ENCODE measurements at regions not wholly inside any gene's neighbourhood (a gene's known extent, or its start where the extent isn't known, plus 50 kb on each side); places are given as distances from the start of the nearest gene placed in this dataset.

DNA sequence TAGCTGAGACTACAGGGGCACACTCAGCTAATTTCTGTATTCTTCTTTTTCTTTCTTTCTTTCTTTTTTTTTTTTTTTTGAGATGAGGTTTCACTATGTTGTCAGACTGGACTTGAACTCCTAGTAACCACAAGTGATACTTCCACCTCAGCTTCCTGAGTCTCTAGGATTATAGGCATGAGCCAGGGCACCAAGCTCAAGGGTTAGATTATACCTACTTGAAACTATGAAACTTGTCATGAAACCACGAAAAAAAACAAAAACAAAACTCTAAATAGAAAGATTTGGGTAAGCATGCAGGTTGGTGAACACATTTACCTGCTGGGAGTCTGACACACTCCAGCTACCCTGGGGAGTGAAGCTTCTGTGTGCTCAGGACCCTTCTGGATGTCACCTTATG lies 2250.4 kb downstream of the MRPL39 start:
- H3K36me3 Mint-ChIP-seq (ENCODE audit: low read depth), result peaks cover 36% of the 10 kb centered on the region
- no peak overlapping the region for H2AFZ ChIP-seq
- peaks cover 14% of the 10 kb centered on the region for H3K27me3 Mint-ChIP-seq (ENCODE audit: insufficient read depth, low read depth, poor library complexity)
- H3K4me1 ChIP-seq (ENCODE audit: insufficient read depth), result no peaks in the 10 kb centered on the region
- TF ChIP-seq, protein P1, sequence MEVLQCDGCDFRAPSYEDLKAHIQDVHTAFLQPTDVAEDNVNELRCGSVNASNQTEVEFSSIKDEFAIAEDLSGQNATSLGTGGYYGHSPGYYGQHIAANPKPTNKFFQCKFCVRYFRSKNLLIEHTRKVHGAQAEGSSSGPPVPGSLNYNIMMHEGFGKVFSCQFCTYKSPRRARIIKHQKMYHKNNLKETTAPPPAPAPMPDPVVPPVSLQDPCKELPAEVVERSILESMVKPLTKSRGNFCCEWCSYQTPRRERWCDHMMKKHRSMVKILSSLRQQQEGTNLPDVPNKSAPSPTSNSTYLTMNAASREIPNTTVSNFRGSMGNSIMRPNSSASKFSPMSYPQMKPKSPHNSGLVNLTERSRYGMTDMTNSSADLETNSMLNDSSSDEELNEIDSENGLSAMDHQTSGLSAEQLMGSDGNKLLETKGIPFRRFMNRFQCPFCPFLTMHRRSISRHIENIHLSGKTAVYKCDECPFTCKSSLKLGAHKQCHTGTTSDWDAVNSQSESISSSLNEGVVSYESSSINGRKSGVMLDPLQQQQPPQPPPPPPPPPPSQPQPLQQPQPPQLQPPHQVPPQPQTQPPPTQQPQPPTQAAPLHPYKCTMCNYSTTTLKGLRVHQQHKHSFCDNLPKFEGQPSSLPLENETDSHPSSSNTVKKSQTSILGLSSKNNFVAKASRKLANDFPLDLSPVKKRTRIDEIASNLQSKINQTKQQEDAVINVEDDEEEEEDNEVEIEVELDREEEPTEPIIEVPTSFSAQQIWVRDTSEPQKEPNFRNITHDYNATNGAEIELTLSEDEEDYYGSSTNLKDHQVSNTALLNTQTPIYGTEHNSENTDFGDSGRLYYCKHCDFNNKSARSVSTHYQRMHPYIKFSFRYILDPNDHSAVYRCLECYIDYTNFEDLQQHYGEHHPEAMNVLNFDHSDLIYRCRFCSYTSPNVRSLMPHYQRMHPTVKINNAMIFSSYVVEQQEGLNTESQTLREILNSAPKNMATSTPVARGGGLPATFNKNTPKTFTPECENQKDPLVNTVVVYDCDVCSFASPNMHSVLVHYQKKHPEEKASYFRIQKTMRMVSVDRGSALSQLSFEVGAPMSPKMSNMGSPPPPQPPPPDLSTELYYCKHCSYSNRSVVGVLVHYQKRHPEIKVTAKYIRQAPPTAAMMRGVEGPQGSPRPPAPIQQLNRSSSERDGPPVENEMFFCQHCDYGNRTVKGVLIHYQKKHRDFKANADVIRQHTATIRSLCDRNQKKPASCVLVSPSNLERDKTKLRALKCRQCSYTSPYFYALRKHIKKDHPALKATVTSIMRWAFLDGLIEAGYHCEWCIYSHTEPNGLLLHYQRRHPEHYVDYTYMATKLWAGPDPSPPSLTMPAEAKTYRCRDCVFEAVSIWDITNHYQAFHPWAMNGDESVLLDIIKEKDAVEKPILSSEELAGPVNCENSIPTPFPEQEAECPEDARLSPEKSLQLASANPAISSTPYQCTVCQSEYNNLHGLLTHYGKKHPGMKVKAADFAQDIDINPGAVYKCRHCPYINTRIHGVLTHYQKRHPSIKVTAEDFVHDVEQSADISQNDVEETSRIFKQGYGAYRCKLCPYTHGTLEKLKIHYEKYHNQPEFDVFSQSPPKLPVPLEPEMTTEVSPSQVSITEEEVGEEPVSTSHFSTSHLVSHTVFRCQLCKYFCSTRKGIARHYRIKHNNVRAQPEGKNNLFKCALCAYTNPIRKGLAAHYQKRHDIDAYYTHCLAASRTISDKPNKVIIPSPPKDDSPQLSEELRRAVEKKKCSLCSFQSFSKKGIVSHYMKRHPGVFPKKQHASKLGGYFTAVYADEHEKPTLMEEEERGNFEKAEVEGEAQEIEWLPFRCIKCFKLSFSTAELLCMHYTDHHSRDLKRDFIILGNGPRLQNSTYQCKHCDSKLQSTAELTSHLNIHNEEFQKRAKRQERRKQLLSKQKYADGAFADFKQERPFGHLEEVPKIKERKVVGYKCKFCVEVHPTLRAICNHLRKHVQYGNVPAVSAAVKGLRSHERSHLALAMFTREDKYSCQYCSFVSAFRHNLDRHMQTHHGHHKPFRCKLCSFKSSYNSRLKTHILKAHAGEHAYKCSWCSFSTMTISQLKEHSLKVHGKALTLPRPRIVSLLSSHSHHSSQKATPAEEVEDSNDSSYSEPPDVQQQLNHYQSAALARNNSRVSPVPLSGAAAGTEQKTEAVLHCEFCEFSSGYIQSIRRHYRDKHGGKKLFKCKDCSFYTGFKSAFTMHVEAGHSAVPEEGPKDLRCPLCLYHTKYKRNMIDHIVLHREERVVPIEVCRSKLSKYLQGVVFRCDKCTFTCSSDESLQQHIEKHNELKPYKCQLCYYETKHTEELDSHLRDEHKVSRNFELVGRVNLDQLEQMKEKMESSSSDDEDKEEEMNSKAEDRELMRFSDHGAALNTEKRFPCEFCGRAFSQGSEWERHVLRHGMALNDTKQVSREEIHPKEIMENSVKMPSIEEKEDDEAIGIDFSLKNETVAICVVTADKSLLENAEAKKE (CRISPR knock-in tag; IDR thresholded peaks at IDR 0.05), result no peak
- no peaks in the 10 kb centered on the region for H3K27me3 ChIP-seq (ENCODE audit: insufficient read depth)
- H3K9me3 Mint-ChIP-seq, result peaks cover 29% of the 10 kb centered on the region
- no peaks in the 10 kb centered on the region for H3K79me2 ChIP-seq (replicated peaks; ENCODE audit: insufficient read depth)
- no peaks in the 10 kb centered on the region for H3K36me3 ChIP-seq (ENCODE audit: insufficient read depth)
- no peak overlapping the region for H3K27ac ChIP-seq (ENCODE audit: low read depth)
- H3K4me2 ChIP-seq, result no peak overlapping the region
- no peaks in the 10 kb centered on the region for H3F3A ChIP-seq (replicated peaks; ENCODE audit: low read depth)
- no peak overlapping the region for H3K4me3 Mint-ChIP-seq
- no peak for DNase-seq (ENCODE audit: low spot score)
- H4K20me1 ChIP-seq (replicated peaks; ENCODE audit: insufficient read depth), result no peaks in the 10 kb centered on the region
- H3K27ac Mint-ChIP-seq, result no peak overlapping the region; the same call in 1 of the 2 replicates
- no peak for ATAC-seq
- peaks cover 20% of the 10 kb centered on the region; the same call in 1 of the 2 replicates for H3K9me2 ChIP-seq (ENCODE audit: insufficient read depth)
- no peak overlapping the region for H3K4me3 ChIP-seq
- H3K4me1 Mint-ChIP-seq, result peaks cover 2% of the 10 kb centered on the region; the same call in 2 of the 3 replicates

DNA sequence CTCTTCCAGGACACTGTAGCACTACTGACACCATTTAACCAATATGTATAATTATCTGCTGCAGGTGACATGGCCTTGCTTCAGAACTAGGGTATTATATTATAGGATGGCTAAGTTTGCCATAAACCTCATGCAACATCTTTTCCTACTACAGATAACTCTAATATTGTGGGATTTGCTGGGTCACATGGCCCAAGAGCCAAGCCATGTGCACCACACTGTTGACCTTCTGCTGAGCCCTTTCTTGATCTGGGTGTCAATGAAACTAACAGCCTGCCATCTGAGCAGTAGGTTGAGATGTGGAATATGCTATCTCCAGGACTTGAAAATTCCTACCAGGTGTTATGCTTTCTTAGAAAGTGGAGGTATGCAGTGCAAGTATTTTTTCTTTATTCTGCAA lies 2291.1 kb downstream of the MRPL39 start:
- Histone ChIP-seq H3K27ac (ENCODE audit: low read depth) (no peak overlapping the region), H4K20me1 (replicated peaks; ENCODE audit: insufficient read depth) (no peaks in the 10 kb centered on the region), H3K9me2 (ENCODE audit: insufficient read depth) (peaks cover 4% of the 10 kb centered on the region; the same call in 1 of the 2 replicates), H2AFZ (no peak overlapping the region), H3K27me3 (ENCODE audit: insufficient read depth) (no peaks in the 10 kb centered on the region), H3K4me3 (no peak overlapping the region), H3K79me2 (replicated peaks; ENCODE audit: insufficient read depth) (no peaks in the 10 kb centered on the region), H3F3A (replicated peaks; ENCODE audit: low read depth) (no peaks in the 10 kb centered on the region), H3K4me1 (ENCODE audit: insufficient read depth) (no peaks in the 10 kb centered on the region), H3K4me2 (no peak overlapping the region), H3K36me3 (ENCODE audit: insufficient read depth) (no peaks in the 10 kb centered on the region)
- peaks cover 4% of the 10 kb centered on the region; the same call in 2 of the 3 replicates for H3K4me1 Mint-ChIP-seq
- DNase-seq (ENCODE audit: low spot score) (no peak), ATAC-seq (no peak)
- no peak for TF ChIP-seq ZNF114 (CRISPR knock-in tag; IDR thresholded peaks at IDR 0.05)
- no peaks in the 10 kb centered on the region for H3K9me3 Mint-ChIP-seq
- H3K27ac Mint-ChIP-seq, result no peak overlapping the region
- no peaks in the 10 kb centered on the region for H3K36me3 Mint-ChIP-seq (ENCODE audit: low read depth)
- no peak overlapping the region for H3K4me3 Mint-ChIP-seq
- H3K27me3 Mint-ChIP-seq (ENCODE audit: insufficient read depth, low read depth, poor library complexity), result peaks cover 3% of the 10 kb centered on the region

All from GM23338 (cell line).